ENCODE measurements at regions not wholly inside any gene's neighbourhood (a gene's known extent, or its start where the extent isn't known, plus 50 kb on each side); places are given as distances from the start of the nearest gene placed in this dataset.
A peak's percentile ranks its signal among the peaks of the same experiment; 100 is the strongest.

DNA sequence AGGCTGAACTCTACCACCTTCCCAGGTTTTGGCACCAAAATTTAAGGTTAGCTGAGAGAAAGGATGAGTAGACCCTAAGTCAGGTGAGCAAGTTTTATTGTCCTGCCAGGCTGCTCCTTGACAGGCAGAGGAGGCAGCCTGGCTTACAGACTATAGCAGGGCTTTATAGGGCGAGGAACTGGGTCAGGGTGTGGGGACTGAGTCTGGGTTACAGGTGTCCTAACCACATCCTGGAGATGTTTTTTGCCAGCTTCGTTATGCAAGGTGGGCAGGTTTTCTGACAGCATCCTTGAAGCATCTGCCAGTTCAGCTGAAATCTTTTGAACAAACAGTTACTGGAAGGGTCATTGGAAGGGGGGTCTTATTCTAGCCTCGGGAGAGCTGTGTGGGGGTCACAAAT is 905.7 kb upstream of the SLITRK5 start:
- TF ChIP-seq, protein P1, sequence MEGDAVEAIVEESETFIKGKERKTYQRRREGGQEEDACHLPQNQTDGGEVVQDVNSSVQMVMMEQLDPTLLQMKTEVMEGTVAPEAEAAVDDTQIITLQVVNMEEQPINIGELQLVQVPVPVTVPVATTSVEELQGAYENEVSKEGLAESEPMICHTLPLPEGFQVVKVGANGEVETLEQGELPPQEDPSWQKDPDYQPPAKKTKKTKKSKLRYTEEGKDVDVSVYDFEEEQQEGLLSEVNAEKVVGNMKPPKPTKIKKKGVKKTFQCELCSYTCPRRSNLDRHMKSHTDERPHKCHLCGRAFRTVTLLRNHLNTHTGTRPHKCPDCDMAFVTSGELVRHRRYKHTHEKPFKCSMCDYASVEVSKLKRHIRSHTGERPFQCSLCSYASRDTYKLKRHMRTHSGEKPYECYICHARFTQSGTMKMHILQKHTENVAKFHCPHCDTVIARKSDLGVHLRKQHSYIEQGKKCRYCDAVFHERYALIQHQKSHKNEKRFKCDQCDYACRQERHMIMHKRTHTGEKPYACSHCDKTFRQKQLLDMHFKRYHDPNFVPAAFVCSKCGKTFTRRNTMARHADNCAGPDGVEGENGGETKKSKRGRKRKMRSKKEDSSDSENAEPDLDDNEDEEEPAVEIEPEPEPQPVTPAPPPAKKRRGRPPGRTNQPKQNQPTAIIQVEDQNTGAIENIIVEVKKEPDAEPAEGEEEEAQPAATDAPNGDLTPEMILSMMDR (IDR thresholded peaks at IDR 0.05; ENCODE audit: insufficient read depth, low read depth, low read length, missing control alignments), result no peak
- DNase-seq (ENCODE audit: low read depth), result no peak
- H3K4me3 ChIP-seq (ENCODE audit: low read length), result no peak overlapping the region

DNA sequence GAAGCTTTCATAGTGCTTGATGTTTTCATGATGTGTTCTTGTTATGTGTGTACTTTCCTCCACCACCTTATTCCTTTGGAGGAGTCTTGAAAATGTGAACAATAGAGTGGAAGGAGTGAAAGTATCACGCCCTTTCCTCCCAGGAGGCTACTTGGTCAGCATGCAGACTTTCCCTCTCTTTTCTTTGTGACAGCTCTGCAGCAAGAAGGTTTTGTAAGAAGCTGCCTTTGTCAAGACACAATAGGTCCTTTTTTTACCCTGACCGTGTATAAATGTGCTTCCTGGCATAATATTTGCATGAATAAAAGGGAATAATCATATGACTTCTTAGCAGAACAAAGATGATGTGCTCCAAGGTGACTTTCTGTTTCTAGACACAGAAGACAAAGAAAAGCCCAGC is 882.6 kb upstream of the SLITRK5 start:
- TF ChIP-seq, protein P1 (IDR thresholded peaks at IDR 0.05; ENCODE audit: insufficient read depth, low read depth, low read length, missing control alignments), result no peak
- DNase-seq (ENCODE audit: low read depth), result no peak
- H3K4me3 ChIP-seq (ENCODE audit: low read length), result no peak overlapping the region

DNA sequence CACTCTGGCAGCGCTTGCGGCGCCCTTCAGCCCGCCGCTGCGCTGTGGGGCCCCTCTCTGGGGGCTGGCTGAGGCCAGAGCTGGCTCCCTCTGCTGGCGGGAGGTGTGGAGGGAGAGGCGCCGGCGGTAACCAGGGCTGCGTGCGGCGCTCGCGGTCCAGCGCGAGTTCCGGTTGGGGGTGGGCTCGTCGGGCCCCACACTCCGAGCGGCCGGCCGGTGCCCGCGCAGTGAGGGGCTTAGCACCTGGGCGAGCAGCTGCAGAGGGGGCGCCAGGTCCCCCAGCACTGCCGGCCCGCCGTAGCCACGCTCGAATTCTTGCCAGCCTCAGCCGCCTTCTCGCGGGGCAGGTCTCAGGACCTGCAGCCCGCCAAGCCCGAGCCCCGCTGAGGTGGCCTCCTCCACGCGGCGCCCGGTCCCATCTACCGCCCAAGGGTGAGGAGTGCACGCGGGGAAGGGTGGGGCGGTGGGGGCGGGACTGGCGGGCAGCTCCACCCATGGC is 879.0 kb upstream of the SLITRK5 start:
- H3K4me3 ChIP-seq (ENCODE audit: low read length), result no peak overlapping the region
- TF ChIP-seq, protein P1 (IDR thresholded peaks at IDR 0.05; ENCODE audit: insufficient read depth, low read depth, low read length, missing control alignments), result no peak
- DNase-seq (ENCODE audit: low read depth), result no peak

DNA sequence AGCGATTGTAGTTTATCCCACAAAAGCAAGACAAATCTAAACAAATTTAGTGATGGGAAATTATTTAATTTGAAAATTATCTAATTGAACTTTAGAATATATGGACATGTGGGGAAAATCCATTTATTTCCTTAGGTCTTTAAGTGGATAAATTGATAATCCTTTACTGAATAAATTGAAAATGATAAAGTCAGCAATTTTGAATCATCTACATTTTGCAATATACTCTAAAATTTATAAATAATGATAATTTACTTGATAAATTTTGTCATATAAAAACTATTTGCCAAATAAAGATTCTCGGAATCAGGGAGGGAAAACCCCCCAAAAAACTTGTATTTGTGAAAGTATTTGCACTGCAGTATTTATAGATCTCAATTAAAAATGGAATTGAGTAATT is 875.3 kb upstream of the SLITRK5 start:
- TF ChIP-seq, protein P1 (IDR thresholded peaks at IDR 0.05; ENCODE audit: insufficient read depth, low read depth, low read length, missing control alignments), result no peak
- H3K4me3 ChIP-seq (ENCODE audit: low read length), result no peak overlapping the region
- no peak for DNase-seq (ENCODE audit: low read depth)

DNA sequence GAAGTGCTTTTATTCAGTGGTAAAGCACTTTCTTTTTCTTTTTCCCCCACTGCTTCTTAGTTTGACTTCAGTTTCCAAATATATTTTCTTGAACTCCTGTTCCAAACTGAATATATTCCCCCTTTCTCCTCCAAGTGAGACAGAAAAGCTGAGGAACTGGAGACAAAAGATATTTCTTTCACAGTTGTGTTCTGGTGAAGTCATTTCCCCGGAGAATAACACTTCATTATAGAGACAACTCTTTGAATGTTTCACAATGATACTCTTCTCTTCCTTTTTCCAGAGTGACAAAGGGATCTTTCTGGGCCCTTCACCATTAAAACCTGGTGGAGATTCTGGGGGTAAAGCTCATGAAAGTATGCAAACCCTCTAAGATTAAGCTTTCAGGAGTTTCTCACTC is 860.8 kb upstream of the SLITRK5 start:
- DNase-seq (ENCODE audit: low read depth), result no peak
- TF ChIP-seq, protein P1 (IDR thresholded peaks at IDR 0.05; ENCODE audit: insufficient read depth, low read depth, low read length, missing control alignments), result no peak

DNA sequence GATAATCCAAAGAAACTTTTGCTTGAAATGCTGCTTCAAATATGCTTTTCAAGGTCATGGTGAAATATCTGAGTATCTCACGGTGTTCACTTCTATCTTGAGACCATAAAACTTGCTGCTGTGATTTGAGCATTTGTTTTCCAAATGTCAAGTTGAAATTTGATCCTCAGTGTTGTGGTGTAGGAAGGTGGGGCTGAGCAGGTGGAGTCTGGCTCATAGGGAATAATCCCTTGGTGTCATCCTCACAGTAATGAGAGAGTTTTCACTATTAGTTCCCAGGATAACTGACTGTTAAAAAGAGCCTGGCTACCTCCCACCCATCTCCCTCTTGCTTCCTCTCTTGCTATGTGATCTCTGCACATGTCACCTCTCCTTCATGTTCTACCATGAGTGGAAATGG is 858.0 kb upstream of the SLITRK5 start:
- no peak overlapping the region for H3K4me3 ChIP-seq (ENCODE audit: low read length)
- peak; percentile 4 for DNase-seq (ENCODE audit: low read depth)
- TF ChIP-seq, protein P1 (IDR thresholded peaks at IDR 0.05; ENCODE audit: insufficient read depth, low read depth, low read length, missing control alignments), result no peak

More for the DNA sequence above, 860.8 kb upstream of the SLITRK5 start:
- H3K4me3 ChIP-seq (ENCODE audit: low read length), result no peak overlapping the region

DNA sequence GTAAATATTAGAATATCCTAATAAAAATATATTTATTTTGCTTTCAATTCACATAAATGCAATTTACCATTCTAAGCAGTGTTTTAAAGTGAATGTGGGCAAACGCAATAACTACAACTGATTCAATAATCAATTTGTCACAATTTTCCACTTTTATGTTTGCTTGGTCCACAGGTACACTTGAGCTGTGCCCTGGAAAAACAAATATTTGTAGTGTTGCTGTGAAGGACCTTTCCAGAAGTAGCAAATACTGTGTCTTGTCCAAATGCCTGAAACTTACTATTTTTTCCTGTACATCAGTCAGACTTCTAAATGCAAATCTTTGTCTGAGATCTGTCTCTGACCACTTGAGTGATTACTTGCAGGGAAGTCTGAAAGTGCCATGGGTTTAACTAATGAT is 845.8 kb upstream of the SLITRK5 start:
- TF ChIP-seq, protein P1 (IDR thresholded peaks at IDR 0.05; ENCODE audit: insufficient read depth, low read depth, low read length, missing control alignments), result no peak
- no peak for DNase-seq (ENCODE audit: low read depth)
- no peak overlapping the region for H3K4me3 ChIP-seq (ENCODE audit: low read length)
